Progenitor cell of endocrine pancreas (in vitro differentiated cells): ENCODE measurements at regions not wholly inside any gene's neighbourhood (a gene's known extent, or its start where the extent isn't known, plus 50 kb on each side); places are given as distances from the start of the nearest gene placed in this dataset.

Source experiments
- DNase-seq: peaks from one replicate; pipeline ENCODE4 v3.0.0; 2021; ENCODE audit warnings: low spot score; ENCODE audit not compliant: unreplicated experiment
- H3K27ac Mint-ChIP-seq: 2 replicates; pipeline ENCODE4 v1.8.0; 2021; ENCODE audit warnings: mild to moderate bottlenecking, moderate library complexity, mixed read lengths
- H3K27me3 Mint-ChIP-seq: 2 replicates; pipeline ENCODE4 v1.8.0; 2021; ENCODE audit warnings: mixed read lengths
- H3K36me3 Mint-ChIP-seq: 2 replicates; pipeline ENCODE4 v1.8.0; 2022; ENCODE audit warnings: mixed read lengths; ENCODE audit not compliant: insufficient read depth
- H3K4me1 Mint-ChIP-seq: 2 replicates; pipeline ENCODE4 v1.8.0; 2021; ENCODE audit warnings: low read depth, mixed read lengths
- H3K4me3 Mint-ChIP-seq: 2 replicates; pipeline ENCODE4 v1.8.0; 2021; ENCODE audit warnings: low read depth, mild to moderate bottlenecking, moderate library complexity, mixed read lengths
- H3K9me3 Mint-ChIP-seq: 2 replicates; pipeline ENCODE4 v1.8.0; 2021; ENCODE audit warnings: low read depth, mixed read lengths
- TF ChIP-seq, protein P1 (sequence below): fragments of 200-600 bp; sonication (generic); IDR thresholded peaks from one replicate; pipeline ENCODE4 v1.5.0; 2021; ENCODE audit warnings: antibody characterized with exemption, mild to moderate bottlenecking; ENCODE audit not compliant: unreplicated experiment

- H3K9me3 Mint-ChIP-seq, result no peaks in the 10 kb centered on the region
- TF ChIP-seq, protein P1, sequence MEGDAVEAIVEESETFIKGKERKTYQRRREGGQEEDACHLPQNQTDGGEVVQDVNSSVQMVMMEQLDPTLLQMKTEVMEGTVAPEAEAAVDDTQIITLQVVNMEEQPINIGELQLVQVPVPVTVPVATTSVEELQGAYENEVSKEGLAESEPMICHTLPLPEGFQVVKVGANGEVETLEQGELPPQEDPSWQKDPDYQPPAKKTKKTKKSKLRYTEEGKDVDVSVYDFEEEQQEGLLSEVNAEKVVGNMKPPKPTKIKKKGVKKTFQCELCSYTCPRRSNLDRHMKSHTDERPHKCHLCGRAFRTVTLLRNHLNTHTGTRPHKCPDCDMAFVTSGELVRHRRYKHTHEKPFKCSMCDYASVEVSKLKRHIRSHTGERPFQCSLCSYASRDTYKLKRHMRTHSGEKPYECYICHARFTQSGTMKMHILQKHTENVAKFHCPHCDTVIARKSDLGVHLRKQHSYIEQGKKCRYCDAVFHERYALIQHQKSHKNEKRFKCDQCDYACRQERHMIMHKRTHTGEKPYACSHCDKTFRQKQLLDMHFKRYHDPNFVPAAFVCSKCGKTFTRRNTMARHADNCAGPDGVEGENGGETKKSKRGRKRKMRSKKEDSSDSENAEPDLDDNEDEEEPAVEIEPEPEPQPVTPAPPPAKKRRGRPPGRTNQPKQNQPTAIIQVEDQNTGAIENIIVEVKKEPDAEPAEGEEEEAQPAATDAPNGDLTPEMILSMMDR, result no peak
- H3K27ac Mint-ChIP-seq, result no peak overlapping the region
Measured at GRCh38 chr15:87606971-87607370, 649.6 kb downstream of the NTRK3 start.

GRCh38 chr15:87604857-87605446 is 651.6 kb downstream of the NTRK3 start:
- TF ChIP-seq, protein P1, result peak; percentile 78
- H3K36me3 Mint-ChIP-seq, result no peaks in the 10 kb centered on the region
- no peak overlapping the region for H3K27ac Mint-ChIP-seq
- DNase-seq, result no peak
- no peaks in the 10 kb centered on the region for H3K4me1 Mint-ChIP-seq
- H3K9me3 Mint-ChIP-seq, result no peaks in the 10 kb centered on the region
- H3K4me3 Mint-ChIP-seq, result no peak overlapping the region
- peaks cover 17% of the 10 kb centered on the region for H3K27me3 Mint-ChIP-seq

More at GRCh38 chr15:87606971-87607370, 649.6 kb downstream of the NTRK3 start:
- H3K36me3 Mint-ChIP-seq, result no peaks in the 10 kb centered on the region
- no peaks in the 10 kb centered on the region for H3K4me1 Mint-ChIP-seq
- no peak for DNase-seq
- no peak overlapping the region for H3K4me3 Mint-ChIP-seq
- H3K27me3 Mint-ChIP-seq, result peaks cover 17% of the 10 kb centered on the region

GRCh38 chr15:87602371-87602770 is 654.2 kb downstream of the NTRK3 start:
- H3K9me3 Mint-ChIP-seq, result no peaks in the 10 kb centered on the region
- no peak overlapping the region for H3K27ac Mint-ChIP-seq
- no peaks in the 10 kb centered on the region for H3K4me1 Mint-ChIP-seq
- no peak overlapping the region for H3K4me3 Mint-ChIP-seq
- H3K27me3 Mint-ChIP-seq, result peaks cover 15% of the 10 kb centered on the region
- no peak for DNase-seq
- TF ChIP-seq, protein P1, result no peak
- H3K36me3 Mint-ChIP-seq, result no peaks in the 10 kb centered on the region

- TF ChIP-seq, protein P1, result no peak
- Mint-ChIP-seq H3K27ac (no peak overlapping the region), H3K36me3 (no peaks in the 10 kb centered on the region), H3K4me1 (no peaks in the 10 kb centered on the region), H3K9me3 (no peaks in the 10 kb centered on the region), H3K27me3 (peaks cover 11% of the 10 kb centered on the region), H3K4me3 (no peak overlapping the region)
- no peak for DNase-seq
Measured at GRCh38 chr15:87599616-87600015, 656.9 kb downstream of the NTRK3 start.

DNA sequence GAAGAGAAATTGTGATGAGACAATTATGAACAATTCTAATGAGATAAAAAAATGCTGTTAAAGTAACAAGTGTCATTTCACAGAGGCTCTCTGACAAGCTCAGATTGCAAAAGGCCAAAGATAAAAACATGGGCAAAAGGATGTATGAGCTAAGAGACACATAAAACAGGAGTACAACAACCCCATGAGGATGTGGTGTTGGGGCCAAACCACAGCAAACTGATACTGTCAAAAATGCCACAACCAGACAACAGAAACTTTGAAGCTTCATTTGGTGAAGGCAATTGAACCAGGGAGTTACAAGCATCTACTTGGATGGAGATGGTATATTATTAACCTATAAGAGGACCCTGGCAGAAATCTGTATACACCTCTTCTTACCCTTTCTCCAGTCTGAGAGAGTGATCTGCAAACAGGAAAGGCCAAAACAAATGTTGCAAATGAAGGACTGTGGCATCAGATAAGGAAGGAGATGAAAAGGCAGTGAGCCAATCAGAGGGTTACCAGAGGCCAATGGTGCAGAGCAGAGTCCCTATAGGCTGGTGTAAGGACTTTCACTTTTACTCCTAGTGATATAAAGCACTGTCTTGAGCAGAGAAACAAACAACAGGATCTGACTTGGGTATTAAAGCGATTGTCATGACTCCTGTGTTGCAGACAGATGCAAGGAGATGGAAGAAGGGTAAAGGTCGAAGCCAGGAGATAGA is 659.0 kb downstream of the NTRK3 start:
- no peaks in the 10 kb centered on the region for H3K4me1 Mint-ChIP-seq
- TF ChIP-seq, protein P1, result no peak
- H3K27me3 Mint-ChIP-seq, result peaks cover 4% of the 10 kb centered on the region
- no peaks in the 10 kb centered on the region for H3K36me3 Mint-ChIP-seq
- DNase-seq, result no peak
- no peak overlapping the region for H3K27ac Mint-ChIP-seq
- no peak overlapping the region for H3K4me3 Mint-ChIP-seq
- no peaks in the 10 kb centered on the region for H3K9me3 Mint-ChIP-seq
